HepG2 (cell line): ENCODE measurements at regions not wholly inside any gene's neighbourhood (a gene's known extent, or its start where the extent isn't known, plus 50 kb on each side); places are given as distances from the start of the nearest gene placed in this dataset.

Experiments
- CTCF ChIP-seq: sonication (generic); formaldehyde crosslinking; IDR thresholded peaks from 2 replicates; pipeline ENCODE4 v1.5.0; 2020; ENCODE audit warnings: mild to moderate bottlenecking, missing genetic modification reagents, moderate library complexity
- EP300 ChIP-seq, 3 experiments: sonication (generic) in 1 of 3; formaldehyde crosslinking in 1 of 3; IDR thresholded peaks; 2 replicates each; pipeline versions ENCODE4 v1.5.1 to v1.6.1; 2011 to 2020; ENCODE audit warnings: low read depth in 2 of 3, low read length in 2 of 3, borderline replicate concordance in 1 of 3, improper control_type of control experiment in 1 of 3, mild to moderate bottlenecking in 1 of 3, missing genetic modification reagents in 1 of 3, moderate library complexity in 1 of 3
- ETS1 ChIP-seq: sonication (generic); formaldehyde crosslinking; IDR thresholded peaks from 2 replicates; pipeline ENCODE4 v1.4.0; 2020; ENCODE audit warnings: missing genetic modification reagents
- KLF9 ChIP-seq: IDR thresholded peaks from 2 replicates; pipeline ENCODE4 v1.6.1; 2016; ENCODE audit warnings: low read depth
- MAX ChIP-seq: IDR thresholded peaks from 2 replicates; pipeline ENCODE4 v1.6.1; 2012; ENCODE audit warnings: inconsistent platforms
- NR3C1 ChIP-seq: sonication (generic); formaldehyde crosslinking; IDR thresholded peaks from 2 replicates; pipeline ENCODE4 v1.4.0; 2020; ENCODE audit warnings: missing genetic modification reagents
- SUZ12 ChIP-seq: fragments of 150-350 bp; IDR thresholded peaks from 2 replicates; pipeline ENCODE4 v1.6.1; 2014; ENCODE audit warnings: low read depth, low read length
- ZBTB7A ChIP-seq: sonication (generic); formaldehyde crosslinking; IDR thresholded peaks from 2 replicates; pipeline ENCODE4 v1.8.0; 2022; ENCODE audit warnings: mild to moderate bottlenecking, missing genetic modification reagents
- ZNF274 ChIP-seq: sonication (generic); formaldehyde crosslinking; IDR thresholded peaks from 2 replicates; pipeline ENCODE4 v1.5.1; 2020; ENCODE audit warnings: mild to moderate bottlenecking, missing genetic modification reagents

- TF ChIP-seq ETS1 (CRISPR knock-in tag) (no peak), SUZ12 (no peak), MAX (no peak), KLF9 (CRISPR knock-in tag) (no peak), NR3C1 (CRISPR knock-in tag) (no peak), ZBTB7A (CRISPR knock-in tag) (no peak), CTCF (CRISPR knock-in tag) (no peak), ZNF274 (CRISPR knock-in tag) (no peak), EP300 (IDR thresholded peaks at IDR 0.05; ENCODE audit: low read depth in 2 of 2, low read length in 2 of 2) (no peak), EP300 (CRISPR knock-in tag; IDR thresholded peaks at IDR 0.05; ENCODE audit: borderline replicate concordance) (no peak)
Observed at GRCh38 chr12:73308079-73308478, 1035.9 kb downstream of the TRHDE start.
